K562 (cell line): ENCODE measurements at regions not wholly inside any gene's neighbourhood (a gene's known extent, or its start where the extent isn't known, plus 50 kb on each side); places are given as distances from the start of the nearest gene placed in this dataset.

Experiments used
- ATAC-seq: fragments of 200-7000 bp; cut with Tn5 transposase; 3 replicates; pipeline ENCODE4 v1.9.1; 2020; ENCODE audit warnings: moderate library complexity
- BruUV-seq: library from RNA; stranded (reverse); fragments of 400-500 nt; replicated peaks from 2 replicates; lab custom pipeline; 2021; lab: Mats Ljungman, UMichigan
- CTCF ChIA-PET: fragments of 300-600 bp; formaldehyde crosslinking; extraction: SDS; loops from one replicate; lab custom pipeline; 2021; ENCODE audit warnings: low intra/inter-chr PET ratio; lab: Yijun Ruan, JAX
- POLR2A ChIA-PET: fragments of 300-600, 350-650 bp; sonication (Branson Sonifier 250); formaldehyde crosslinking; extraction: SDS; loops from one replicate; lab custom pipeline; 2021; ENCODE audit warnings: antibody characterized with exemption, inconsistent platforms; lab: Yijun Ruan, JAX
- DNase-seq, 4 experiments: peaks; one replicate each; pipeline versions ENCODE4 v3.0.0 to v3.0.0-alpha.2; 2011 to 2018; ENCODE audit warnings: low spot score in 3 of 4, mixed read lengths in 3 of 4; ENCODE audit errors: extremely low read depth in 1 of 4
- FAIRE-seq: peaks from 2 replicates; lab custom pipeline; 2011; peaks lifted over from hg19 to GRCh38; lab: Jason Lieb, UNC
- H2AFZ ChIP-seq: 2 replicates; pipeline ENCODE4 v1.6.0; 2011; ENCODE audit warnings: low read depth, low read length, control low read depth, inconsistent platforms
- H3K27ac ChIP-seq: fragments of 200-600 bp; 3 replicates; pipeline ENCODE4 v1.8.0; 2011; ENCODE audit warnings: low read depth, mild to moderate bottlenecking, control low read depth, inconsistent platforms, low read length, moderate library complexity, mixed read lengths; ENCODE audit errors: extremely low read depth
- H3K27me3 ChIP-seq, 2 experiments: fragments of 300-600 bp in 1 of 2; 2 replicates in 1 of 2; 3 replicates in 1 of 2; pipeline versions ENCODE4 v1.6.0 to v1.8.0; 2011; ENCODE audit warnings: inconsistent platforms in 2 of 2, low read length in 2 of 2, mild to moderate bottlenecking in 1 of 2, mixed read lengths in 1 of 2, moderate library complexity in 1 of 2; ENCODE audit not compliant: control insufficient read depth in 2 of 2, insufficient read depth in 2 of 2
- H3K36me3 ChIP-seq: fragments of 300-600 bp; 3 replicates; pipeline ENCODE4 v1.8.0; 2011; ENCODE audit warnings: mild to moderate bottlenecking, low read length, inconsistent platforms; ENCODE audit not compliant: control insufficient read depth, insufficient read depth
- H3K4me1 ChIP-seq, 2 experiments: fragments of 200-600 bp in 1 of 2; replicated peaks in 1 of 2; 2 replicates in 1 of 2; 3 replicates in 1 of 2; pipeline versions ENCODE4 v1.5.1 to v1.8.0; 2011; ENCODE audit warnings: inconsistent platforms in 2 of 2, low read length in 2 of 2, mild to moderate bottlenecking in 1 of 2, mixed read lengths in 1 of 2, moderate library complexity in 1 of 2; ENCODE audit not compliant: control insufficient read depth in 2 of 2, insufficient read depth in 2 of 2
- H3K4me2 ChIP-seq: 2 replicates; pipeline ENCODE4 v1.6.1; 2011; ENCODE audit warnings: low read length, control low read depth, inconsistent platforms, mixed read lengths; ENCODE audit not compliant: insufficient read depth
- H3K4me3 ChIP-seq: fragments of 200-600 bp; sonication (generic), shearing (Covaris generic); 2 replicates; pipeline ENCODE4 v1.5.1; 2016; ENCODE audit warnings: control low read depth, inconsistent platforms
- H3K79me2 ChIP-seq: fragments of 200-600 bp; 3 replicates; pipeline ENCODE4 v1.8.0; 2011; ENCODE audit warnings: low read length, inconsistent platforms; ENCODE audit not compliant: control insufficient read depth, insufficient read depth
- H3K9ac ChIP-seq, 2 experiments: 2 replicates each; pipeline versions ENCODE4 v1.6.0 to v1.6.1; 2011; ENCODE audit warnings: low read depth in 2 of 2, low read length in 2 of 2, control low read depth in 1 of 2, inconsistent platforms in 1 of 2, mild to moderate bottlenecking in 1 of 2, mixed read lengths in 1 of 2; ENCODE audit not compliant: insufficient read depth in 1 of 2
- H3K9me1 ChIP-seq: one replicate; pipeline ENCODE4 v1.6.0; 2011; ENCODE audit warnings: inconsistent platforms, mild to moderate bottlenecking, low read length, moderate library complexity; ENCODE audit not compliant: control insufficient read depth, insufficient read depth
- H3K9me3 ChIP-seq: replicated peaks from 2 replicates; pipeline ENCODE4 v1.5.1; 2011; ENCODE audit warnings: low read depth, low read length, inconsistent platforms; ENCODE audit not compliant: control insufficient read depth, insufficient read depth
- H4K20me1 ChIP-seq: replicated peaks from 2 replicates; pipeline ENCODE4 v1.6.1; 2011; ENCODE audit warnings: low read length, inconsistent platforms, mixed read lengths; ENCODE audit not compliant: control insufficient read depth, insufficient read depth
- HNRNPH1 ChIP-seq: fragments of 200-400 bp; formaldehyde crosslinking; optimal IDR thresholded peaks from 2 replicates; pipeline ENCODE3; 2017; ENCODE audit warnings: low read depth, mild to moderate bottlenecking, low read length, moderate library complexity
- ZBTB33 ChIP-seq: sonication (generic); formaldehyde crosslinking; IDR thresholded peaks from 2 replicates; pipeline ENCODE4 v1.8.1; 2023; ENCODE audit warnings: mild to moderate bottlenecking, missing genetic modification reagents
- ZNF354B ChIP-seq: fragments of 250-450 bp; sonication (Bioruptor Pico); IDR thresholded peaks from 2 replicates; pipeline ENCODE4 v1.4.0; 2020
- ZNF507 ChIP-seq: conservative IDR thresholded peaks from 2 replicates; pipeline ENCODE4 v1.6.1; 2017; ENCODE audit warnings: missing genetic modification characterization, missing compliant biosample characterization
- ZZZ3 ChIP-seq: fragments of 450-650 bp; IDR thresholded peaks from 2 replicates; pipeline ENCODE4 v1.6.1; 2016; ENCODE audit warnings: antibody characterized with exemption, mild to moderate bottlenecking, moderate library complexity
- WGBS: fragments of 100-300 bp; shearing (Covaris generic); methylation state at CpG from one replicate; pipeline ENCODE4 v1.1.6; 2016; ENCODE audit warnings: low coverage, mixed read lengths; ENCODE audit not compliant: insufficient coverage; ENCODE audit errors: missing lambda C conversion rate; 5-methylcytosine and 5-hydroxymethylcytosine counted together
- in situ Hi-C: fragments of 300-500 bp; cut with MboI; formaldehyde crosslinking; loops from 4 replicates; pipeline ENCODE4 v1.15.0; 2018; ENCODE audit warnings: inconsistent platforms, mixed read lengths
- intact Hi-C: fragments of 100-400 bp; cut with micrococcal nuclease; formaldehyde crosslinking; loops from 2 replicates; pipeline ENCODE4 v1.14.2; 2022

GRCh38 chr6:105831311-105832097 is 254.6 kb upstream of the PRDM1 start (continued):
- TF ChIP-seq ZBTB33 (no peak), ZZZ3 (no peak)
- TF ChIP-seq, all 486 proteins: peak for 0

GRCh38 chr6:105825210-105825609 is 260.9 kb upstream of the PRDM1 start:
- TF ChIP-seq HNRNPH1, result no peak
- TF ChIP-seq ZNF354B, result peak; percentile 65
- TF ChIP-seq ZNF507, result peak; percentile 94
- no TSS peak for BruUV-seq
- no peak for DNase-seq
- Histone ChIP-seq H4K20me1 (no peaks in the 10 kb centered on the region), H3K36me3 (no peaks in the 10 kb centered on the region), H3K27ac (no peak overlapping the region), H2AFZ (no peak overlapping the region), H3K4me2 (no peak overlapping the region), H3K9ac (no peak overlapping the region), H3K79me2 (no peaks in the 10 kb centered on the region), H3K9me1 (no peaks in the 10 kb centered on the region), H3K27me3 (no peaks in the 10 kb centered on the region), H3K4me3 (no peak overlapping the region), H3K4me1 (no peaks in the 10 kb centered on the region), H3K9me3 (no peaks in the 10 kb centered on the region; the same call in 1 of the 2 replicates)
- no peak for FAIRE-seq
- no peak for ATAC-seq
- POLR2A ChIA-PET, result no interaction called here
- CTCF ChIA-PET, result no interaction called here
- WGBS, result 0% methylated on average over 1 of the region's 1 CpG
- in situ Hi-C loops, result no loop called here
- intact Hi-C loops, result no loop called here
